ENCODE measurements at regions not wholly inside any gene's neighbourhood (a gene's known extent, or its start where the extent isn't known, plus 50 kb on each side); places are given as distances from the start of the nearest gene placed in this dataset.

DNA sequence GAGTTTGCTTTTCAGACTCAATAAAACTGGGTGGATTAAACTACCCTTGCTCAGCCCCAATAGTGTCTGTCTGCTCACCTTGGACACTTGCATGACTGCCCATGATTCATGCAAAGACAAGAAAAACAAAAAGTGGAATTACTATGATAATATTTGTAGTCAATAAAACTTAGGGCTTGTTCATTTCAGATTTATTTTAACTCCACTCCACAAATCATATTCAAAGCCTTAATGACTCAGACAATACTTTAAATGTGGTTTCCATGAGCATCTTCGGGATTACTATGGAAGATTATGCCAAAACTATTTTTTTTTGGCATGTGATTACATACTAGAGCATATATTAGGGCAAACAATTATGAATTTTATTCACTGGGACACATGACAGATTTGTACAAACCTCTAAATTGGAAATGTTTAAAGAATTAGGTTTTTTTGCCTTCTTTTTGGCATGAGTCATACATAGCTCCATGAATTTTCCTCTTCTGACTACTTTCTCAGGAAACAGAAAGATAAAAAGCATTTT lies 468.9 kb downstream of the ACTL7B start:
- H2BK15ac ChIP-seq (ENCODE audit: low read depth, low read length) = no peak overlapping the region
- no peak overlapping the region for H2BK120ac ChIP-seq (ENCODE audit: low read depth, low read length, poor library complexity, severe bottlenecking)
- H3K4me1 ChIP-seq (ENCODE audit: insufficient read depth, low read length) = no peaks in the 10 kb centered on the region
- H3K4me3 Mint-ChIP-seq = no peak overlapping the region
- H3K9me3 Mint-ChIP-seq = no peaks in the 10 kb centered on the region
- H4K5ac ChIP-seq (ENCODE audit: insufficient read length, low read depth, low read length) = no peak overlapping the region
- H3K4me1 Mint-ChIP-seq = no peaks in the 10 kb centered on the region
- no peaks in the 10 kb centered on the region; a peak in 1 of 7 replicates for H3K36me3 Mint-ChIP-seq (ENCODE audit: insufficient read depth in 1 of 3, low read depth in 3 of 3)
- H2BK12ac ChIP-seq (ENCODE audit: insufficient read length, low read depth, low read length) = no peak overlapping the region
- no CpG with 5 or more reads among the region's 1 CpG for WGBS (ENCODE audit: extremely low coverage, insufficient read length, low lambda C conversion rate)
- no peaks in the 10 kb centered on the region for H3K23me2 ChIP-seq (ENCODE audit: insufficient read length, low read depth, low read length, poor library complexity, severe bottlenecking)
- no peak overlapping the region for H4K8ac ChIP-seq (replicated peaks; ENCODE audit: insufficient read length, low read depth, low read length)
- no peak overlapping the region for H3K18ac ChIP-seq (ENCODE audit: insufficient read length, low read depth, low read length)
- no peak overlapping the region for H4K91ac ChIP-seq (ENCODE audit: insufficient read length, low read depth, low read length)
- H3K4ac ChIP-seq (ENCODE audit: low read depth, low read length) = no peak overlapping the region
- H3K9me3 ChIP-seq (ENCODE audit: control insufficient read depth, low read depth, low read length) = no peaks in the 10 kb centered on the region
- H3T11ph ChIP-seq (ENCODE audit: low read length) = no peak overlapping the region
- no peak overlapping the region for H3K9ac ChIP-seq (ENCODE audit: extremely low read depth, insufficient read length, low read length)
- no peaks in the 10 kb centered on the region for H3K79me1 ChIP-seq (ENCODE audit: insufficient read depth, low read depth, low read length, poor library complexity, severe bottlenecking)
- H2BK20ac ChIP-seq (ENCODE audit: low read depth, low read length, poor library complexity, severe bottlenecking) = no peak overlapping the region
- H2BK5ac ChIP-seq (ENCODE audit: insufficient read length, low read length) = no peak overlapping the region
- no peaks in the 10 kb centered on the region for H3K27me3 Mint-ChIP-seq (ENCODE audit: low read depth)
- H2AFZ ChIP-seq (ENCODE audit: low read length) = no peak overlapping the region
- no peak overlapping the region for H2AK5ac ChIP-seq (ENCODE audit: insufficient read length, low read length)
- TF ChIP-seq, protein P1, sequence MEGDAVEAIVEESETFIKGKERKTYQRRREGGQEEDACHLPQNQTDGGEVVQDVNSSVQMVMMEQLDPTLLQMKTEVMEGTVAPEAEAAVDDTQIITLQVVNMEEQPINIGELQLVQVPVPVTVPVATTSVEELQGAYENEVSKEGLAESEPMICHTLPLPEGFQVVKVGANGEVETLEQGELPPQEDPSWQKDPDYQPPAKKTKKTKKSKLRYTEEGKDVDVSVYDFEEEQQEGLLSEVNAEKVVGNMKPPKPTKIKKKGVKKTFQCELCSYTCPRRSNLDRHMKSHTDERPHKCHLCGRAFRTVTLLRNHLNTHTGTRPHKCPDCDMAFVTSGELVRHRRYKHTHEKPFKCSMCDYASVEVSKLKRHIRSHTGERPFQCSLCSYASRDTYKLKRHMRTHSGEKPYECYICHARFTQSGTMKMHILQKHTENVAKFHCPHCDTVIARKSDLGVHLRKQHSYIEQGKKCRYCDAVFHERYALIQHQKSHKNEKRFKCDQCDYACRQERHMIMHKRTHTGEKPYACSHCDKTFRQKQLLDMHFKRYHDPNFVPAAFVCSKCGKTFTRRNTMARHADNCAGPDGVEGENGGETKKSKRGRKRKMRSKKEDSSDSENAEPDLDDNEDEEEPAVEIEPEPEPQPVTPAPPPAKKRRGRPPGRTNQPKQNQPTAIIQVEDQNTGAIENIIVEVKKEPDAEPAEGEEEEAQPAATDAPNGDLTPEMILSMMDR (conservative IDR thresholded peaks at IDR 0.05) = no peak
- no peak overlapping the region for H3K27ac Mint-ChIP-seq
- no peak overlapping the region for H3K14ac ChIP-seq (ENCODE audit: insufficient read depth, low read length)
- H3K27me3 ChIP-seq (ENCODE audit: insufficient read depth, low read length) = no peaks in the 10 kb centered on the region
- DNase-seq = no peak
- no peaks in the 10 kb centered on the region for H3K79me2 ChIP-seq (ENCODE audit: insufficient read depth, low read length)
- H3K23ac ChIP-seq (ENCODE audit: insufficient read length, low read depth, low read length) = no peak overlapping the region
- H3K27ac ChIP-seq (ENCODE audit: insufficient read length, low read depth, low read length) = no peak overlapping the region
- no peaks in the 10 kb centered on the region for H4K20me1 ChIP-seq (ENCODE audit: control insufficient read depth, insufficient read depth, insufficient read length)
- H3K4me2 ChIP-seq (ENCODE audit: insufficient read depth, insufficient read length, low read length) = no peak overlapping the region
- H3K56ac ChIP-seq (ENCODE audit: insufficient read length, low read depth, low read length) = no peak overlapping the region
